ENCODE measurements at regions not wholly inside any gene's neighbourhood (a gene's known extent, or its start where the extent isn't known, plus 50 kb on each side); places are given as distances from the start of the nearest gene placed in this dataset.

GRCh38 chr3:26562021-26562768 lies 60.4 kb upstream of the LRRC3B start:
- TF ChIP-seq PATZ1 (CRISPR knock-in tag; IDR thresholded peaks at IDR 0.05; ENCODE audit: borderline replicate concordance) (no peak), ESRRG (CRISPR knock-in tag; IDR thresholded peaks at IDR 0.05) (no peak)
- no peak for ATAC-seq

Measured in SK-N-SH treated with all-trans-retinoic acid at 6 μM for 48 hours (cell line).